ENCODE measurements at regions not wholly inside any gene's neighbourhood (a gene's known extent, or its start where the extent isn't known, plus 50 kb on each side); places are given as distances from the start of the nearest gene placed in this dataset.

DNA sequence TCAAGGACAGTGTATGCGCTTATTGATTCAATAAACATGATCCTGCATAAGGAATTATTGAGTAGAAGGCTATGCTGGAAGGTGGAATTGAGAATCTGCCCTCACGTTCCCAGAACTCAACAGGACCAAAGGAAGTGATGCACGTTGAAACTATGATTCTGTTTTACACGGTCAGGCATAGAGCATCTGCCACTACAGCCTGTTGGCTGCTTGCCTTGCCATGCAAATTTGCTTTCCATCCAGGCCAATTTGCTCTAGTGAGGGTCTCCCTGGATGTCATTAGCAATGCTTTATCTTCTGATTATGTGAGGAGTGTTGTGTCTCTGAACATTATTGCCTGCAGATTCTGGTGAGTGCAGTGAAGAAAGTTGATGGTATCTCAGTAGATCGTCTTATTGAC lies 132.9 kb downstream of the ADRA2A start:
- TF ChIP-seq, protein P1, sequence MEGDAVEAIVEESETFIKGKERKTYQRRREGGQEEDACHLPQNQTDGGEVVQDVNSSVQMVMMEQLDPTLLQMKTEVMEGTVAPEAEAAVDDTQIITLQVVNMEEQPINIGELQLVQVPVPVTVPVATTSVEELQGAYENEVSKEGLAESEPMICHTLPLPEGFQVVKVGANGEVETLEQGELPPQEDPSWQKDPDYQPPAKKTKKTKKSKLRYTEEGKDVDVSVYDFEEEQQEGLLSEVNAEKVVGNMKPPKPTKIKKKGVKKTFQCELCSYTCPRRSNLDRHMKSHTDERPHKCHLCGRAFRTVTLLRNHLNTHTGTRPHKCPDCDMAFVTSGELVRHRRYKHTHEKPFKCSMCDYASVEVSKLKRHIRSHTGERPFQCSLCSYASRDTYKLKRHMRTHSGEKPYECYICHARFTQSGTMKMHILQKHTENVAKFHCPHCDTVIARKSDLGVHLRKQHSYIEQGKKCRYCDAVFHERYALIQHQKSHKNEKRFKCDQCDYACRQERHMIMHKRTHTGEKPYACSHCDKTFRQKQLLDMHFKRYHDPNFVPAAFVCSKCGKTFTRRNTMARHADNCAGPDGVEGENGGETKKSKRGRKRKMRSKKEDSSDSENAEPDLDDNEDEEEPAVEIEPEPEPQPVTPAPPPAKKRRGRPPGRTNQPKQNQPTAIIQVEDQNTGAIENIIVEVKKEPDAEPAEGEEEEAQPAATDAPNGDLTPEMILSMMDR (IDR thresholded peaks at IDR 0.05; ENCODE audit: low read depth, low read length, missing control alignments): no peak
- no peak for DNase-seq (ENCODE audit: low read depth)
- H3K4me3 ChIP-seq (ENCODE audit: low read depth, low read length): no peak overlapping the region

GRCh38 chr10:111211241-111211640 lies 134.4 kb downstream of the ADRA2A start:
- no peak for DNase-seq (ENCODE audit: low read depth)
- no peak overlapping the region for H3K4me3 ChIP-seq (ENCODE audit: low read depth, low read length)
- TF ChIP-seq, protein P1 (IDR thresholded peaks at IDR 0.05; ENCODE audit: low read depth, low read length, missing control alignments): no peak

- H3K4me3 ChIP-seq (ENCODE audit: low read depth, low read length): no peak overlapping the region
- no peak for DNase-seq (ENCODE audit: low read depth)
- TF ChIP-seq, protein P1 (IDR thresholded peaks at IDR 0.05; ENCODE audit: low read depth, low read length, missing control alignments): no peak
These were observed 134.9 kb downstream of the ADRA2A start for GRCh38 chr10:111211706-111212105.

- no peak for DNase-seq (ENCODE audit: low read depth)
- no peak overlapping the region for H3K4me3 ChIP-seq (ENCODE audit: low read depth, low read length)
- TF ChIP-seq, protein P1 (IDR thresholded peaks at IDR 0.05; ENCODE audit: low read depth, low read length, missing control alignments): no peak
These were observed 145.1 kb downstream of the ADRA2A start for GRCh38 chr10:111221682-111222480.

GRCh38 chr10:111222961-111223360 lies 146.1 kb downstream of the ADRA2A start:
- DNase-seq (ENCODE audit: low read depth): no peak
- TF ChIP-seq, protein P1 (IDR thresholded peaks at IDR 0.05; ENCODE audit: low read depth, low read length, missing control alignments): no peak
- no peak overlapping the region for H3K4me3 ChIP-seq (ENCODE audit: low read depth, low read length)

GRCh38 chr10:111231779-111232178 lies 154.9 kb downstream of the ADRA2A start:
- DNase-seq (ENCODE audit: low read depth): no peak
- TF ChIP-seq, protein P1 (IDR thresholded peaks at IDR 0.05; ENCODE audit: low read depth, low read length, missing control alignments): no peak
- H3K4me3 ChIP-seq (ENCODE audit: low read depth, low read length): no peak overlapping the region

GRCh38 chr10:111233439-111233838 lies 156.6 kb downstream of the ADRA2A start:
- no peak for DNase-seq (ENCODE audit: low read depth)
- TF ChIP-seq, protein P1 (IDR thresholded peaks at IDR 0.05; ENCODE audit: low read depth, low read length, missing control alignments): no peak
- no peak overlapping the region for H3K4me3 ChIP-seq (ENCODE audit: low read depth, low read length)

All from GM12864 (cell line).